Ascending aorta (tissue), 2 donors: ENCODE measurements at regions not wholly inside any gene's neighbourhood (a gene's known extent, or its start where the extent isn't known, plus 50 kb on each side); places are given as distances from the start of the nearest gene placed in this dataset.

Experiments used
- DNase-seq, 2 donors: peaks; one replicate each; pipeline ENCODE4 v3.0.0-alpha.2; 2019; ENCODE audit warnings: low spot score in 2 of 2
- H3K27ac ChIP-seq, 2 donors: fragments of 200-600 bp; sonication (generic); one replicate each; pipeline ENCODE4 v1.5.1; 2016 to 2017; ENCODE audit warnings: mild to moderate bottlenecking in 1 of 2
- H3K27me3 ChIP-seq: fragments of 200-600 bp; sonication (generic); one replicate; pipeline ENCODE4 v1.5.1; 2017
- H3K36me3 ChIP-seq, 2 donors: fragments of 200-600 bp; sonication (generic); one replicate each; pipeline ENCODE4 v1.5.1; 2016
- H3K4me1 ChIP-seq, 2 donors: fragments of 200-600 bp; sonication (generic); one replicate each; pipeline ENCODE4 v1.5.1; 2016 to 2017; ENCODE audit warnings: mild to moderate bottlenecking in 1 of 2
- H3K4me3 ChIP-seq, 2 donors: fragments of 200-600 bp; sonication (generic); one replicate each; pipeline ENCODE4 v1.5.1; 2016 to 2017; ENCODE audit warnings: mild to moderate bottlenecking in 1 of 2
- H3K9me3 ChIP-seq, 2 donors: fragments of 200-600 bp; sonication (generic); one replicate each; pipeline ENCODE4 v1.5.1; 2016
- CTCF ChIP-seq, 3 experiments: fragments of 200-600 bp in 2 of 3; fragments of 450-650 bp in 1 of 3; sonication (generic) in 2 of 3; IDR thresholded peaks; one replicate each; pipeline ENCODE4 v1.5.1; 2016 to 2019; ENCODE audit warnings: antibody characterized with exemption in 3 of 3, mild to moderate bottlenecking in 1 of 3, moderate library complexity in 1 of 3
- intact Hi-C: fragments of 100-400 bp; cut with DNase I; formaldehyde crosslinking; loops from one replicate; pipeline ENCODE4 v1.15.1; 2023

- H3K27ac ChIP-seq = no peak overlapping the region
- H3K27me3 ChIP-seq = no peaks in the 10 kb centered on the region
- H3K9me3 ChIP-seq = peaks cover 0 to 4% of the 10 kb centered on the region in 2 donors
- H3K4me1 ChIP-seq = no peaks in the 10 kb centered on the region
- no peaks in the 10 kb centered on the region for H3K36me3 ChIP-seq
- H3K4me3 ChIP-seq = no peak overlapping the region
- DNase-seq = no peak
- no peak for TF ChIP-seq CTCF (IDR thresholded peaks at IDR 0.05)
- intact Hi-C loops = no loop called here
These were observed 98.2 kb downstream of the KCNF1 start for GRCh38 chr2:11009891-11010290.

DNA sequence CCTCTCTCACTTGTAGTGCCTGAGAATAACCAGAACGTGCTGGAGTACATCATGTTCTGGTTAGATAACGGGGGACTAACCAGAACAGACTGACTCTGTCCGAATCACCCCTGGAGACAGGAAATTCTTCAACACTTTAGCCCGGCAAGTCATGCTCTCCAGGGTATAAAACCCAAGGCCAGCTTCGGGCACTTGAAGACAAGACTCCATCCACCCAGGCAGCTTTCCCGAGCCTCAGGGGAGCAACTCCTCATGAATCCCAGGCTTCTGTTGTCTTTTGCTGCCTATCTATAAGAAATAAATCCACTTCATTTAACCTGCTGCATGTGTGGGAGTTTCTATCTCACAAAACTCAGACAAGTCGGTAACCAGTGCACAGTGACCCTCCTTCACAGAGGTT, 99.6 kb downstream of the KCNF1 start:
- no peaks in the 10 kb centered on the region for H3K27me3 ChIP-seq
- no peak overlapping the region for H3K4me3 ChIP-seq
- H3K4me1 ChIP-seq = no peaks in the 10 kb centered on the region
- intact Hi-C loops = no loop called here
- DNase-seq = no peak
- no peaks in the 10 kb centered on the region for H3K36me3 ChIP-seq
- H3K9me3 ChIP-seq = peaks cover 0 to 4% of the 10 kb centered on the region in 2 donors
- TF ChIP-seq CTCF (IDR thresholded peaks at IDR 0.05) = no peak
- H3K27ac ChIP-seq = no peak overlapping the region

GRCh38 chr2:11012131-11012693, 100.5 kb downstream of the KCNF1 start:
- Histone ChIP-seq H3K27me3 (no peaks in the 10 kb centered on the region), H3K9me3 (peaks cover 0 to 4% of the 10 kb centered on the region in 2 donors), H3K4me3 (no peak overlapping the region), H3K4me1 (no peaks in the 10 kb centered on the region), H3K36me3 (no peaks in the 10 kb centered on the region), H3K27ac (no peak overlapping the region)
- TF ChIP-seq CTCF (IDR thresholded peaks at IDR 0.05) = no peak
- intact Hi-C loops = no loop called here
- DNase-seq = no peak

- DNase-seq = no peak
- intact Hi-C loops = no loop called here
- no peak for TF ChIP-seq CTCF (IDR thresholded peaks at IDR 0.05)
- no peaks in the 10 kb centered on the region for H3K4me1 ChIP-seq
- H3K27me3 ChIP-seq = no peaks in the 10 kb centered on the region
- H3K36me3 ChIP-seq = no peaks in the 10 kb centered on the region
- no peak overlapping the region for H3K27ac ChIP-seq
- H3K4me3 ChIP-seq = no peak overlapping the region
- H3K9me3 ChIP-seq = peaks cover 0 to 4% of the 10 kb centered on the region in 2 donors
These were observed 101.5 kb downstream of the KCNF1 start for GRCh38 chr2:11013196-11013595.

DNA sequence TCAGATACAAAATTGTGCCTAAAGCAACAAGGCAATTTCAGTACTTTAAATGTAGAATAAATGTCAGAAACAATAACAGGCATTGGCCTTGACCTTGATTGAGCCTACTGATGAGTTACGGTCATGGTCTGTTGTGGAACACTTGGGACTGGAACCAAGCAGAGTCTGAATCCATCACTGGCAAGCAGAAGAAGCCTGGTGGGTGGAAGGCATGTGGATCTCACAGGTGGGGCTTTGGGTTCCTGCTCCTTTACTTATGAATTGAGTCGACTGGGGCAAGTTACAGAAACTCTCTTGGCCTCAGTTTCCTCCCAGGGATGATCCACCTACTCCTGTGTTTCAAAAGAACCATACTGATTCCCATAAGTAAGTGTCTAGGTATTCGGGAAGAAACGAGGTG, 102.3 kb downstream of the KCNF1 start:
- Histone ChIP-seq H3K4me1 (no peaks in the 10 kb centered on the region), H3K27me3 (no peaks in the 10 kb centered on the region), H3K27ac (no peak overlapping the region), H3K9me3 (peaks cover 0 to 4% of the 10 kb centered on the region in 2 donors), H3K4me3 (no peak overlapping the region), H3K36me3 (no peaks in the 10 kb centered on the region)
- no peak for DNase-seq
- no peak for TF ChIP-seq CTCF (IDR thresholded peaks at IDR 0.05)
- intact Hi-C loops = no loop called here
